HuH-7.5 (cell line): ENCODE measurements at regions not wholly inside any gene's neighbourhood (a gene's known extent, or its start where the extent isn't known, plus 50 kb on each side); places are given as distances from the start of the nearest gene placed in this dataset.

Experiments used
- DNase-seq: peaks from one replicate; pipeline ENCODE4 v3.0.0; 2011; ENCODE audit warnings: low spot score

DNA sequence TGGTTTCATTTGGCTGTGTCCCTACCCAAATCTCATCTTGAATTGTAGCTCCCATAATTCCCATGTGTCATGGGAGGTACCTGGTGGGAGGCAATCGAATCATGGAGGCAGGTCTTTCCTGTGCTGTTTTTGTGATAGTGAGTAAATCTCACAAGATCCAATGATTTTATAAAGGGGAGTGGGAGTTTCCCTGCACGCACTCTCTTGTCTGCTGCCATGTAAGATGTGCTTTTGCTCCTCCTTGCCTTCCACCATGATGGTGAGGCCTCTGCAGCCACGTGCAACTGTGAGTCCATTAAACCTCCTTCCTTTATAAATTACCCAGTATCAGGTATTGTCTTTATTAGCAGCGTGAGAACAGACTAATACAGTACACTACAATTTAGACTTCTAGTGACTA lies 67.5 kb upstream of the LINC01488 start:
- DNase-seq = no peak

DNA sequence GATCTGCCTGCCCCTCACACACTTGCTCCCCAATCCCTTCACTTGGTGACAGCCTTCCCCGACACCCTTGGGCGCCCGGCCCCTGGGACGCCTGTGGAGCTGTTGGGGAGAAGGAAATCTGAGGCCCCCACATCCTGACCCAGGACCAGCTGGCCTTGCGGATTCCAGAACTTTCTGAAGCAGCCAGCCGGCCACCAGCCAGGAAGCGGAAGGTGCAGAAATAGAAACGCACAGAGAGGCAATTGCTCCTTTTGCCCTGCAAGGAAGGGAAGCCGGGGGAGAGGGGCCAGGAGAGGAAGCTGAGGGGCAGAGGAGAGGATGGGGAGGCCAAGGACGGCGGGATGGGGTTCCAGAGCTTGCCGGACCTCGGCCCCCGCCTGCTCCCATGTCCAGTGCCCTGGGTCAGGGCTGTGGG lies 66.7 kb upstream of the LINC01488 start:
- DNase-seq = no peak

DNA sequence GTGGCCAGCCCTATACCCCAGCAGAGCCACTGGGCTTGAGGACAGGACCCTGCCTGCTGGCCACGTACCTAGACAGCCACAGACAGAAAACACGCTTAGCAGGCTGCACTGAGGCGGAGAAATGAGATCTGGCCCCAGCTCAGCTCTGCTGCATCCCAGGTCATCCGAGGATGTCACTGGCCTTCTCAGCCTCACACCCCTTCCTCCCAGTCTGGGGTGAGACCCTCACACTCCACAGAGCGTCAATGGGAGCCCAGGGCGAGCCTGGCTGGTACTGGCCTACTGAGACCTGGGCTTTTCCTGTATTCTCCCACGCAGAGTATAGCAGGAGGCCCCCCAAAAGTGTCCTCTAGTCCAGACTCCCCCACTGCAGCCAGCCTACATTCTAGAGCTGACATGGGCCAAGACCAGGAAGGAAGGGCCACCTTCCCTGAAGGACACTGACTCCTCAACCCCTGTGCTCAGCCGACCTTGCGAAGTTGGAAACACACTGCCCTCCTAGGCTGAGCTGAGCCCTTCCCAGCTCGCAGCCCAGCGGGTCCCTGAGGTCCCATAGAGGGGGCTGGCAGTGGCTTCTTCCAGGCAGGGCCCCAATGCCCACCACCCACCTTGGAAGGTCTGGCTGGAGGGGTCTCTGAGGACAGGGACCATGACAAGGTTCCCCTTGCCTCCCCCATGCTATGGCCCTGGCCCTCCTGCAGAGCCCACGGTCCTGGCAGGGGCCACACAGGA lies 65.9 kb upstream of the LINC01488 start:
- DNase-seq = no peak

DNA sequence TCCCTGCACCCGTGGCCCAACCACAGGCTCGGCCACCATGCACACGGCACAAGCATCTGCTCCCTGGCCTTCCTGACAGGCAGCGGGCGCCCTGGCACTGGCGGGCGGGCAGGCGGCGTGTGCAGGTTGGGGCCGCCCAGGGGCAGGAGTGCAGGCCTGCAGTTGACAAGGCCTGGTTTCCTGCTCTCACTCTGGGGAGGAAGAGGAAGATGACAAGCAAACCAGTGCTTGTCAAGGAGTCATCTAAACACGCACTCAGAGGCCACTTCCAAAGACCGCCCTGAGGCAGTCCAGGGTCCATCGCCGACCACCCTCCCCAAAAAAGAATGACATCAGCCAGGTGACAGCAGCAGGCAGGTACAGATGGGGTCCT lies 65.3 kb upstream of the LINC01488 start:
- no peak for DNase-seq

DNA sequence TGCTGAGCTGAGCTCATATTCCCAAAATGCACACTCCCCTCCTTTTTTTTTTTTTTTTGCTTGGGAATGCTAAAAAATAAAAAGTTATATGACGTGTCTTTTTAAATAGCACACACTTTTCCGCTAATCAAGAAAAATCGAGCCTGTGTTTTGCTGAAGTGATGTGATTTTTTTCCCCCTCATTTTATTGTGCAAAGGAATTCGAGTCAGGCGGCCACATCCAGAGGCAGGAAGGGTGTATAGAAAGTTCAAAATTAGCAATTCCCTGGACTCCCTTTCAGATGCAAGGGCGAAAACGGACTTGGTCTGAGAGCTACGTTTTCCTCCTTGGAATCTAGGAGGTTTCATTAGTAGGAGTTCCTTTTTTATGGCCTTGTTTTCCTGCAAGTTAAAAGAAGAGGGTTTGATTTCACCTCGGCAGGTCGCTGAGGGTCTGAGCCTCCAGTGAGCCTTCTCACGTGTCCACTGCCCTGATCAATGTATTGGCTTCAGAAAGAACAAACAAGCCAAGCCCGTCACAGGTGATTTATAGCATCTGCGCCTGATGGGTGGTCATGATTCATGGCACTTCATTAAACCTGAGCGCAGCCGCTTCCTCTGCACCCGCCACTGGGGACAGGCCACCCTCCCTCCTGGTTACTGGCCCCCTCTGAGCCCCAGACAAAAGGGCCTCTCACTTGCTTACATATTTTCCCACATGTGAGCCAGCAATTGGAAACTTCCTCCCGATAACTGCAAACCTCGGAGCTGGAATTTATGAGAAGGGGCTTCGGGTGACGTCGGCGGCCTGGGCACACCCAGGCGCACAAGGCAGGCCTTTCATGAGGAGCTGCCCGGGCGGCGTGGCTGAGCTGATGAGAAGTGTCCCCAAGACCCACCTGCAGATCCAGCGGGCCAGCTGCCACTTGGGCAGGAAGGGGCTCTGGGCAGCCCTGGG lies 64.4 kb upstream of the LINC01488 start:
- no peak for DNase-seq

DNA sequence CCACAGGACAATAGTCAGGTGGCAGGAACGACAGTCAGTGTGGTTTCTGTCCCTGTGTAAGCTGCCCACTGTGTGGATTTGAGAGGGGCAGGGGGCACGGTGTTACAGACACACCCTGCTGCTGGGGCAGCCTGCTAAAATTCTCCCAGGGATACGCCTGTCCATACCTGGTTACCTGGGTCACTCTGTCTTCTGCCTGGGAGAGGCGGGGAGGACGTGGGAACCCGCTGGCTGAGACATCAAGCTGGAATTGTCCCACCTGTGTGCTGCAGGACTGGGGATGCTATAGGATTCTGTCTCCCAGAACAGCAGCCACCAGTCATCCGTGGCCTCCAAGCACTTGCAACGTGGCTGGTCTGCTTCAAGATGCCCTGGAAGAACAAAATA lies 63.8 kb upstream of the LINC01488 start:
- no peak for DNase-seq

DNA sequence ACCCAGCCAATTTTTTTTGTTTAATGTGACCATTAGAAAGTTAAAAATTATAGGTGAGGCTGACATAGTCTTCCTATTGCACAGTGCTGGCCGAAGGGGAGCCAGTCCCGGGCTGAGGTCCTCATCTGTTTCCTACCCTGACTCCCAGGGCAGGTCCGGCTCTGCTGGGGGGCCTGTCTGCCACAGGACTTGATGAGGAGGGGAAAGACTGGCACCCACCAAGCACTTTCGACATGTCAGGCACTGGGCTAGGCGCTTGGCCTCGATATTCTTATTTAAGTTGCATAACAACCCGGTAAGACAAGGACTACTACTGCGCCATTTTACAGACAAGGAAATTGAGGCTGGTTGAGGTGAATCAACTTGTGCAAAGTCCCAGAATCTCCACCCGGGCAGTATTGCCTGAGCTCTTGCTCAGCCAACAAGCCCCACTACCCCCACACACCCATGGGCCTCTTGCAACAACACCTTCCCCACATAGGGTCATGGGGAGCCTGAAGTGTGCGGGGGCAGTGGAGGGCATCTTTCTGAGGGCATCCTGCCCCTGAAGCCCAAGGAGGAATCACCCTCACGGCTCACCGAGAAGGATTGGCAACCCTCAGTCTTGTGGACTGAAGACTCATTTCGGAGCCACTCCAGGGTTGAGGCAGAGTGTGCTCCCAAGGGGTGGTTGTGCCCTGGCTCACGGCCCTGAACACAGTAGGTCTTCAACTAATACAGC lies 62.7 kb upstream of the LINC01488 start:
- DNase-seq = no peak

DNA sequence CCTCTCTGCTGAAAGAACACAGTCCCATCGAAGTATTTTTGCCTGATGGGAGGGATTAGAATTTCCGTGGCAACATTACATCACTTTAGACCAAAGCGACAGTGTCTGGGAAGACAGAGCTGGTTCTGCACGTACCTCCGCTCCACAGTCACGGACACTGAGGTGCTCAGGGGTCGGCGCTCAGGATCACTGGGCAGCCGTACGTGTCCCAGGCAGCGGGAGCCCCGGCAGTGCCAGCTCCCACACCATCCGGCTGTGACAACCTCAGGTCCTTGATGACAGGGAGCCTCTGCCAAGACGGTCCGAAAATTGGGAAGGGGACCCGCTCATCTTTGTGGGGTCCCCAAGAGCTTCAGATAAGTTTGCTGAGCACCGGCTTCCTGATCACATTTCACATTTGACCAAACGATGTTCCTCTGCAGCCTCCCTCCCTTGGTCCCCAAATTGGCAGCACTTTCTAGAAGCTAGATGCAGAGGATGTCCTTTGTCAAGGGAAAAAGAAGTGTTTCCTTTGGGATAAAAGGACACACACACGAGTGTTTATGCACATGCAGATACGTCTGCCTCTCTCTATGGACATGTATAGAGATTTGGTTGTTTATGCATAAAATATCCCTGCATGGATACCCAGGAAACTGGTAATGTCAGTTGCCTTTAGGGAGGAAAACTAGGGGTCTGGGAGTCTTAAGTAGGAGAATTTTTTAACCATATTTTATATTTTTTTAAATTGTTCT lies 61.6 kb upstream of the LINC01488 start:
- DNase-seq = no peak

DNA sequence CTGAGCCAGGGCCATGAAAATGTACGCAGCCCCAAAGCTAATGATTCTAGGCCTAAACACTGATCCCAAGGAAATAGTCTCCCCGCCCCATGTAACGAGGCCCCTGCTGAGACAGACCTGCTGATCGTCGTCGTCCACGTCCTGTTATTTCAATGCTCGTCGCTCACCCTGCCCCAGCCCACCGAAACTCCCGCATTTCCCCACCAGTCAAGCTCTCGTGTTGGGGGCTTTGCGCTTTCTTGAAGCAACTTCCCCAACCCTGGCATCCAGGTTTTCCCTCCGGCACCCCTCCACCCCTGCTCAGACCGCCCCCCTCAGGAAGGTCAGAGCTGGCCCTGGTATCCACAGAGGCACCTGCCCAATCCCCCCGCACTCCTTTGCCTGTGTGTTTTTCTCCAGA lies 58.8 kb upstream of the LINC01488 start:
- no peak for DNase-seq

DNA sequence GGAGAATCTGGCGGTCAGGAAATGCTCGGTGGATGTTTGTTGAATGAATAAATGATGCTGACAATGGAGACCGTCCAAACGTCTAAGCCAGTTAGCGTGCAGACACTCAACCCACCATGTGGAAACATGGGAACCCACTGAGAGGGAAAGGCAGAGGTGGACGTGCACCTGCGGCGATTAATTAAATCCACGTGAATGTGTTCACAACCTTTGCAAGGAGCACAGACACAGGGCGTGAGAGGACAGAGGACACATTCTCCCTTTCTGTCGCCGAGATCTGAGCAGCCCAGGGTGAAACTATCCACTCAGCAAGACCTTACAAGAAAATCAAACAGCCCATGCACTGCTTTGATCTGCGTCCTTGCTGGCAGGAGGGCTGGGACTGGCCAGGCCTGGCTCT lies 58.3 kb upstream of the LINC01488 start:
- no peak for DNase-seq

DNA sequence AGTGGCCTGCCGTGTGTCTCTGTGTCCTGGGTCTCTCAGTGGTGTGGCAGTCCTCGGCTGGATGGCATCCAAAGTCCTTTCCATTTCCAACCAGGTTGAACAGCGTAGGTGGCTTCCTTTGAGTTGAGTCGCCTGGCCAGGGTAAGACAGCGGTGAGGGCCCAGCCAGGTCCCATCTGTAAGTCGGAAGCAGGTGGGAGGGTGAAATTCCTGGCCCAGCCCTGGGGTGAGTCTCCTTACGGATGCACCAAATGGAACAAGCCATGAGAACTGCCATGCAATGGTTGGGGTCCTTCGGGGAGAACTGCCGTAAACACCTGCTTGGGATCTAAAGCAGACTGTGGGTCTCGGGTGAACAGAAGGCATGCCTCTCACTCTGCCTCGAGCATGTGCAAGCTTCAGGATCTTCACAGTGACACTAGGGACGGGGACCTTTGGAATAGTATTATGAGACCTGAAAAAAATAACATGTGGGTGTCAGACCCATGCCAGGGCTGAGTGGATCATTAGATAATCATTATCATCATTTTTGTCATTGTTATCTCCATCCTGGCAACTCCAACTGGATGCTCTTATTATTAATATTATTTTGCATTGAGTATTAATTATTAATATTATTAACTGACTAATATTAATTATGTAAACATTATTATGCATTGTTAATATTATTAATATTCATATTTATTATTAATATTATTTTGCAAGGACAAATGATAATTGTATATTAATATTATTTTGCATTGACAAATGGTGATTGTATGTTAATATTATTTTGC lies 57.7 kb upstream of the LINC01488 start:
- DNase-seq = no peak

DNA sequence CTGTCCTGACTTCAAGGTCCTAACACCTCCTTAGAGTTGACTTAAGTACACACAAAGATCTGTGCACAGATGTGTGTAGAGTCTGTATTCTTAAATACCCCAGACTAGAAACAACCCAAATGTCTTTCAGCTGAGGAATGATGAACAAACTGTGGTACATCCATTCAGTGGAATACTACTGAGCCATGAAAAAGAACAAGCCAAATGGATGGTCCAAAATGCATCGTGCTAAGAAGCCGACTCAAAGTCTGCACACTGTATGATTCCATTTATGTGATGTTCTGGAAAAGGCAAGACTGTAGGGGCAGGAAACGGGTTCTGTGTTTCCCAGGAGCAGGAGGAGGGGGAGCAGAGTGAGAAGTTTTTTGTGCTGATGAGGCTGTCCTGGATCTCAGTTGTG lies 56.7 kb upstream of the LINC01488 start:
- DNase-seq = no peak

DNA sequence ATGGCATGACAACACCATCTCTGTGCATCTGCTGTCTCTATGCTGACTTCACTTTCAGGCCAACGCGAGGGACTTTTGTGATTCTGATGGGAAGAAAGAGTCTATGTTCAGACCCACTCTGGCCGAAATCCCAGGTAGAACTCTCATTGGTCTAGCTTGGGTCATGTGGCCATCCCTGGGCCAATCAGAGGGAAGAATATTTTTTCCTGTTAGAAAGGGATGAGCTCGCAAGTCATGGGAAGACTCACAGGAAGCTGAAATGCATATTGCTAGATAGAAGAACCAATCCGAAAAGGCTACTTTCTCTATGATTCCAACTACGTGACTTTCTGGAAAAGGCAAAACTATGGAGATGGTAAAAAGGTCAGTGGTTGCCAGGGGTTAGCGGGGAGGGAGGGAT lies 56.0 kb upstream of the LINC01488 start:
- no peak for DNase-seq

DNA sequence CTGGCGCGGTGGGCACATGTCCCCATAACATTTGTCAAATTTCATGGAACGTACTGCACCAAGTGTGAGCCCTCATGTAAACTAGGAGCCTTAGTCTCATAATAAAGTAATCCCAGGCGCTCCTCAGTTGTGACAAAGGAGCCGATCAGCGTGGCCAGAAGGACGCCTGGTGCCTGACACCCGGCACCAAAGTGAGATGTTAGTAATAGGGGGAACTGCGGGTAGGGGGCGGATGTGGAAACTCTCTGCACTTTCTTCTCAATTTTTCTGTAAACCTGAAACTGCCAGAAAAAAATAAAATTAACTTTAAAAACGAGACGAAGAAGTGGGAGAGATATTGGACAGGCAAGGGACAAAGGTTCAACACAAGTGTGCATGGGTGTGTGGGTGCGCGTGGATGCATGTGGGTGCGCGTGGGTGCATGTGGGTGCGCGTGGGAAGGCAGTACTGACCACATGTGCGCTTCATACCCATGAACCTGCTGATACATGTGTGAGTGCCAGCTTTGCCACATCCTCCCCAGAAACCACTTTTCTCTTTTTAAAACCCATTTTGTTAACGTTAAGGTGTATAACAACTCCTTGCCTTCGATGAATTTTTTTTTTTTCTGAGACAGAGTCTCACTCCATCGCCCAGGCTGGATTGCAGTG lies 55.4 kb upstream of the LINC01488 start:
- no peak for DNase-seq

DNA sequence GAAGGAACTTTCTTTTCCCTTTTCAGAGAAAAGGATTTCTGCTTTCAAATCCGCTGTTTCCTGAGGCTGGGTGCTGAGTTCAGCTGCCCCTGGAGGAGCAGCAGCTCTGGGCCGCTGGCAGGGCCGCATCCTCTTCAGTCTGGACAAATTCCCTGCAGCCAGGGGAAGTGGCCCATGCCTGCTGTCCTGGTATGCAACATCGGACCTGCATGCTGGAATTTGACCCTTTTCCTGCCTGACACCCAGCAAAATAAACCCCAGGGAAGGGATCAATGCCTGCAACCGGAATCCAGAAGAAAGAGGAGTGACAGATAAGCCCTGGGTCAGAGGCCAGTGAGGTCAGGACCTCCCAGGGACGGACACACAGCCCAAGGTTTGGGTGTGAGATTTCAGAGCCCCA lies 54.1 kb upstream of the LINC01488 start:
- DNase-seq = peak; percentile 100

DNA sequence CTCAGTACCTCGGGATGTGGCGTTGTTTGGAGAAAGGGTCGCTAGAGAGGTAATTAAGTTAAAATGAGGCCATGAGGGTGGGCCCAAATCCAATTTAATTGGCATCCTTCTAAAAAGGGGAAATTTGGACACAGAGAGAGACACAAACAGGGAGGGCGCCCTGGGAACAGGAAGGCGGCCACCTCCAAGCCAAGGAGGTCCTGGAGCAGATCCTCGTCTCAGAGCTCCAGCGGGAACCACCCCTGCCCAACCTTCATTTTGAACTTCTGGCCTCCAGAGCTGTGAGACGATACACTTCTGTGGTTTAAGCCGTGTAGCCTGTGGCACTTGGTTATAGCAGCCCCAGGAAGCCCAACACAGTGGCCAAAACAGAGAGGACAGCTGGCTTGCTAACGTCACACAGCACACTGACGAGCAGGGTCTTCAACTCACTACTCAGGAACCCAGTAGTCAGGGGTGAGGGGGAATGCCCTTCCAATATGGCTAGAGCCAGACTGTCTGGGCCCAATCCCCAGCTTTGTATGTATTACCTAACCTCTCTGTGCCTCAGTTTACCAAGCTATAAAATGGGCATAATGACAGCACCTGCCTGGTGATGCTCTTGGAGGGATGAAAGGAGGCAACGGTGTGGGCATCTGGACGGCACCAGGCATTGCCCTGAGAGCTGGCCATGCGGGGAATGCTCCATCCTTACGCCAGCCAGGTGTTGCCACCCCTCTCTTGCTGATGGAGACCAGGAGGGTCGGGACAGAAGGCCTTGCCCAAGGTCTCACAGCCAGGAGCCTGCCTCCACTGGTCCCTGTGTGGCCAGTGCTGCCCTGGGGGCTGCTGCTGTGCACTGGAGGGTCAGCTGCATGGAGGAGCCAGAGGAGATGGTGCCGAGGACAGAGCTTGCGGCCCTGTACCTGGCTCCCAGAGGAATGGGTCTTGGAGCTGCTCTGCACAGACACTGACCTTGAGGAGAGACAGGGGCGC lies 53.3 kb upstream of the LINC01488 start:
- no peak for DNase-seq

DNA sequence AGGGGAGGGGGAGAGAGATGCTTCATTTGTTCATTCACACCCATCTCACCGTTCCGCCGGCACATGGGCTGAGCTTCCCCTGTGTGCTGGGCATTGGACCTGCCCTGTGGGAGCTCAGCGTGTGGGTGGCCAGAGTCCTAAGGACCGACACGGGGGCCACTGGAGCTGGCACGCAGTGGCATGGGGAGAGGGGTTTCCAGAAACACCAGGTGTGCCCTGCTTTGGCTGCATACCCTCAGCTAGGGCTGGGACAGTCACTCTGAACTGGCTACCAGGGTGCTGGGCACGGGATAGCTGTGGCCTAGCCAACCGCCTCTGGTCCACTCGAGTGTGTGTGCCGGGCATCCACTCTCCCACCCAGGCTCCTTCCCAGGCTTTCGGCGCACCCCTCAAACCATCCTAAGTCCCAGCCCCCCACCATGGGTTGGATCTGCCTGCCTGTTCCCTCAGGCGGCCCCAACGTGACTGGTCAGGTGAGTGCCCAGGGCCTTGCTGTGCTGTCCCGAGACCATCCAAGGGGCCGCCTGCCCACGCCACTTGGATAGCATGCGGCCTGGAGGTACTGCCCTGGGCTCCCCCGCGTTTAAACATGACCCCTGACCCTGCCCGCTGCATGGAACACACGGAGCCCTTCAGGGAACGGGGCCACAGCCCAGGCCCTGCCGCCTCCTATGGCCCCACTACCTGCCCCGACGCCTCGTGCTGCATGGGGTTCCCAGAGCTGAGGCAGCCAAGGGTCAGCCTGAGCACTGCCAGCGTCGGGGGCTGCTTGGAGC lies 51.6 kb upstream of the LINC01488 start:
- no peak for DNase-seq

DNA sequence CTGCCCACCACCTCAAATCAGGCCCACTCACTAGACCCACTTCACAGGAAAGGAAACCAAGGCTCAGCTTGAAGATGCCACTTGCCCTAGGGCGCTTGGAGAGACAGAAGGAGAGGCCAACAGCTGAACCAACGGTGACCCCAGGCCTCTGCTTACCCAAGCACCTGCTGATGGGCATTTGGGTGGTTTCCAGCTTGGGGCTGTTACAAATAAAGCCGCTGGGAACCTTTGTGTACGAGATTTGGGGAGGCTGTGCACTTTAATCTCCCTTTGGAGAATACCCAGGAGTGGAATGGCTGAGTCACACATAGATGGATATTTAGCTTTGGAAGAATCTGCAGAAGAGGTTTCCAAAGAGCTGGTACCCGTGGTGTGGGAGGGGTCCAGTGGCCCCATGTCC lies 50.9 kb upstream of the LINC01488 start:
- DNase-seq = no peak

DNA sequence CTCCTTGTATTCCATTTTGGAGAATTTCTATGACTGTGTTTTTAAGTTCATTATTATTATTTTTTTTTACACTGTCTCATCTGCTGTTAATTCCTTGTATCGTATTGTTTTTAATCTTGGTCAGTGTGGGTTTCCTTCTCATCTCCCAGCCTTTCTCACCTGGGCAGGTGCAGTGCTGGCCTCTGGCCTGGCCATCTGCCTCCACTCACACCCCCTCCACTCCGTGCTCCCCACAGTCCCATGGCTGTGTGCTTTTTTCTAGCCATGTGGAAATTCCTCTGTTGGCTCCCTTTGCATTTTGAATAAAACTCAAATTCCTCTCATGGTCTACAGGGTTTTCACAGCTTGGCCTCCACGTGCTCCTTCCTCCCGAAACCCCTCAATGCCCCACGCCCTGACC lies 50.3 kb upstream of the LINC01488 start:
- no peak for DNase-seq
